Right cardiac atrium (tissue), 5 donors: ENCODE measurements at regions not wholly inside any gene's neighbourhood (a gene's known extent, or its start where the extent isn't known, plus 50 kb on each side); places are given as distances from the start of the nearest gene placed in this dataset.
"Not testable (repeated sequence)": the region's sequence is repeated elsewhere in the genome, so short reads cannot be mapped to it uniquely, and the experiment has no call there.

Experiments used
- ATAC-seq, 2 donors: fragments of 200-7000 bp; cut with Tn5 transposase; one replicate each; pipeline versions ENCODE4 v1.8.0 to v1.9.1; 2020; ENCODE audit warnings: moderate library complexity in 2 of 2, mild to moderate bottlenecking in 1 of 2
- DNase-seq, 3 donors: peaks; one replicate each; pipeline ENCODE4 v3.0.0-alpha.2; 2020
- H3K27ac ChIP-seq: one replicate; pipeline ENCODE4 v1.5.1; 2013; ENCODE audit warnings: mild to moderate bottlenecking, low read length, control low read depth, moderate library complexity
- H3K27me3 ChIP-seq: one replicate; pipeline ENCODE4 v1.6.1; 2013; ENCODE audit not compliant: control insufficient read depth, insufficient read depth
- H3K4me1 ChIP-seq: one replicate; pipeline ENCODE4 v1.6.1; 2013; ENCODE audit warnings: low read length; ENCODE audit not compliant: control insufficient read depth, insufficient read depth
- H3K4me3 ChIP-seq: one replicate; pipeline ENCODE4 v1.5.1; 2013; ENCODE audit warnings: low read length, control low read depth
- H3K9me3 ChIP-seq: one replicate; pipeline ENCODE4 v1.6.1; 2013; ENCODE audit warnings: low read length; ENCODE audit not compliant: control insufficient read depth
- WGBS: extraction: QIAGEN DNeasy Blood & Tissue Kit; methylation state at CpG from one replicate; pipeline ENCODE4 v1.1.7; 2013; 5-methylcytosine and 5-hydroxymethylcytosine counted together
- intact Hi-C, 4 donors: fragments of 100-400 bp; cut with DNase I; formaldehyde crosslinking; loops; one replicate each; pipeline versions ENCODE4 v1.11.0 to v1.14.0; 2022 to 2023
- donor health status: healthy with polysubstance abuse.
- donor health status: DM: no; HTN: yes; CAD: no.
- donor health status: DM: no; HTN: no; CAD: no.
- donor health status: DM: no; HTN: yes; CAD: no; lungs with severe emphysema.
- donor health status: DM: yes; HTN: yes; CAD: no.

DNA sequence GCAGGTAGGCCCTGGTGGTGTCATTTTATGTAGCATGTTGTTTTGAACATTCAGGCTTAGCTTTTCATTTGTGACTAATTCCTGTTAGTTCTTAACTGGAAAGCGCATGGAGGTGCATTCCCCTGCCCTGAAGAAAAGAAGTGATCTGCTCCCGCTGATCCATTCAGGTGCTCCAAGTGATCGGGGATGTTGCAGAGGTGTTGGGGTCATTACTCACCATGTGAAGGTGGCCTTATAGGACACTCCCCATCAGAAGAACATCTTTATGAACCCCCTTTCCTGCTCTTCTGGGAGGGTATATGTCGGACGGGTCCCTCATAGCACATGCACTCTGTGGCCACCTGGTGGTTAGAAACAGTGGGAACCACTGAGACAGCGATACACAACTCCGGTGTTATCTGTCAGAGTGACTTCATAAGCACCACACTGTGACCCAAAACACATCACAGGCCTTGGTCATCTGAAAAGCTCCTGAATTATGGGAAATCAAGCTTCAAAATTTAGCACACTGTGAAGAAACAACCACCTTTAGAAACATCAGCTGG is 172.5 kb upstream of the NOTCH2NLA start:
- H3K27ac ChIP-seq, H3K27me3 ChIP-seq, intact Hi-C loops, H3K4me1 ChIP-seq, H3K9me3 ChIP-seq, H3K4me3 ChIP-seq, DNase-seq: not testable (repeated sequence)
- peak; percentile 69 to 73 for ATAC-seq
- 24% methylated on average over 7 of the region's 7 CpGs for WGBS

DNA sequence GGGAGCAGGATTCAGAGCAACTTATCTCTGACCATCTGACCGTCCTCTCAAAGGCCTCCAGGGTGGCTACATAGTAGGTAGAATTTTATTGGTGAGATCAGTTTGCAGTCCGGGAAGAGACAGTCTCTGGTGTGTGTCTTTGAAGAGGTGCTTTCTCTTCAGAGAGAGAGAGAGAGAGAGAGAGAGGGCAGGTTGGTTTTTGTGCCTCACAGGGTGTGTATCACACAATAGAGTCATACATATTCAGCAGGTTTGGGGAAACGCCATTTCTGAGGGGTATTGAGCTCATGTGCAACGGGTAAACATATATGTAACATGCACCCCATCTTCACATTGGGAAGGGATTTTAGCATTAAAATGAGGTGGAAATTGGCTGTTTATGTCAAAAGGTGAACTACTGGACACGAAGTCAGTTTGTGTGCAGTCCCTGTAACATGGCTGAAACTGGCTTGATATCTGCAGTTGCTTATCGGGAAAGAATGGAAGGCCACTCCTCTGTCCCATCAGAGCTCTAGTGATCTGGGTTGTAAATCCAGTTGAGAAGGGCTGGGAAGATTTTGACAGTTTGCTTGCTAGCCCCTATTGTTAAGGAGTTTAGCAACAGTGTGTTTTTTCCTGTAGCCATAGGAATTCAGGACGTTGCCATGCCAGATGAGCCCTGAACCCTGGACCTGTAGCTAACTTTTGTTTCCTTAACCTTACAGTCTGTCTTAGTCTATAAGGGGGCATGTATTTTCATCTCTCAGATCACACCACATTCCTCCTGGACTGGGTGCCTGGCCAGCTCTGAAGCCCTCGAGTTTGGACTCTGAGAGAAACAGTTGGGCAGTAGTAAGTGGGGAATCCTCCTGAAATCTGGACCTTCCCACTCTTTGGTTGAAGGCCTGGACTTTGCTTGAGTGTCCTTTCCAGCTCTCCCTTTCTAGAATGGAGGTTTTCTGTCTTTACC is 171.6 kb upstream of the NOTCH2NLA start:
- ATAC-seq, intact Hi-C loops: not testable (repeated sequence)
- WGBS = 74% methylated on average over 8 of the region's 8 CpGs

DNA sequence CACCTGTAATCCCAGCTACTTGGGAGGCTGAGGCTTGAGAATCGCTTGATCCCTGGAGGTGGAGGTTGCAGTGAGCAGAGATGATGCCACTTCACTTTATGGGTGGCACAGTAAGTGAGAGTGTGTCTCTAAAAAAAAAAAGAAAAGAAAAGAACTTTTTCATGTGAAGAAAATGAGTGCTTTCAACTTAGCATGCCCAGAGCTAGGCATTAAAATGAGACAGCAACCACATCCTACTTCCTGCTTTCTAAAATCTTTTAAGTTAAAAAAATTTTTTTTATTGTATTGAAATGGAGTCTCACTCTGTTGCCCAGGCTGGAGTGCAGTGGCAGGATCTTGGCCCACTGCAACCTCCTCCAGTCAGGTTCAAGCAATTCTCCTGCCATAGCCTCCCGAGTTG is 170.4 kb upstream of the NOTCH2NLA start:
- H3K27ac ChIP-seq, intact Hi-C loops, H3K27me3 ChIP-seq, H3K9me3 ChIP-seq, H3K4me1 ChIP-seq, H3K4me3 ChIP-seq, DNase-seq, ATAC-seq: not testable (repeated sequence)
- 91% methylated on average over 2 of the region's 2 CpGs for WGBS

More for the DNA sequence above, 171.6 kb upstream of the NOTCH2NLA start:
- H3K27me3 ChIP-seq, H3K4me3 ChIP-seq, H3K9me3 ChIP-seq, DNase-seq, H3K27ac ChIP-seq, H3K4me1 ChIP-seq: not testable (repeated sequence)

DNA sequence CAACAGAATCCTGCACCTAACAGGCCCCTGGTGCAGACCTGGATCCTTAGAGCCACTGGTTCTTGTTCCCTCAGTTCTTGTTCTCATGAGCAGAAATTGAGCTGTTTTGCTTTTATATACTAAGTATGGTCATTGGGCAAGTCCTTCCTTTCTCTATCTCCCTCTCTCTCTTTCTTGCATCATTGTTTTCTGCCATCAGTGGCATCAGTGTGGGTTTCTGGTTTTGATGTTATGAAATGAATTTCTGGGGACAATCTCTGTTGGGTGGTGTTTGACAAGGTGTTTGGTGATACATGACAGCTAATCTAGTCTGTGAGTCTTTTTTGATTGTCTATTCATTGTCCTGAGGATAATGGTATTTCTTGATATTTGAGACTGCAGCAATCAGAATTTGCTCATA is 168.0 kb upstream of the NOTCH2NLA start:
- H3K27ac ChIP-seq, DNase-seq, H3K4me3 ChIP-seq, ATAC-seq, H3K9me3 ChIP-seq, H3K27me3 ChIP-seq, H3K4me1 ChIP-seq, intact Hi-C loops: not testable (repeated sequence)

DNA sequence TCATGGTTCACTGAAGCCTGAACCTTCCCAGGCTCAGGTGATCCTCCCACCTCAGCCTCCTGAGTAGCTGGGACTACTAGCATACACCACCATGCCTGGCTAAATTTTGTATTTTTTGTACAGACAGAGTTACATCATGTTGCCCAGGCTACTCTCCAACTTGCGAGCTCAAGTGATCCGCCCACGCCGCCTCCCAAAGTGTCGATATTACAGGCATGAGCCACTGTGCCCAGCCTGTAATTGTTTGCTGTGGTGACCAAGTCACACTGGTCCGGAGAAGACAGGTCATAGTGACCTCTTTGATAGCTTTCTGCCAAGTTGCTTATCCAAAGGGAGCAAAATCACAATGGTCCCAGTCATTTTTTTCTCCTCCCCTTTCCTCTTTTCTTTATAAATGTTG is 167.4 kb upstream of the NOTCH2NLA start:
- H3K9me3 ChIP-seq, ATAC-seq, H3K27ac ChIP-seq, H3K4me3 ChIP-seq, intact Hi-C loops, H3K4me1 ChIP-seq, H3K27me3 ChIP-seq: not testable (repeated sequence)
- WGBS = 64% methylated on average over 6 of the region's 6 CpGs
- peak; percentile 23 to 52 (median 38) for DNase-seq

DNA sequence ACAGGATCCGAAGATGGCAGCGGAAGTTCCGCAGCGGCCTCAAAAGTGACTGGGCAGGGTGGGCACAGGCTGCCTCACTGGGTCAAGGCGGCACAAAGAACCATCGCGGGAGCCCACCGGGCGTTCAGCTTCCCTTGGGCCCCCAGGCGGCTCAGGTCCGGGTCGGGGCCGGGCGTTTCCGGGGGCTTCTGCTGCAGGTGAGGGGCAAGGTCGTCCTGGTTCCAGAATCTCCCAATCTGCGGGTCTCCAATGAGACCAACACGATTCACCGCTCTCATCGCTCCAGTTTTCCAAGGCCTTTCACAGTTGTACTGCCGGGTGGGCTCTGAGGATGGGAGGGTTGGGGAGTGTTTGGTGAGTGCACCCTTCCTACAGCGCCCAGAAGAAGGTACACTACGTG is 165.0 kb upstream of the NOTCH2NLA start:
- H3K4me3 ChIP-seq, ATAC-seq, H3K27ac ChIP-seq, H3K9me3 ChIP-seq, H3K27me3 ChIP-seq, H3K4me1 ChIP-seq, intact Hi-C loops: not testable (repeated sequence)
- DNase-seq = peak in 1 of 3 donors; percentile 31
- WGBS = 17% methylated on average over 17 of the region's 23 CpGs

DNA sequence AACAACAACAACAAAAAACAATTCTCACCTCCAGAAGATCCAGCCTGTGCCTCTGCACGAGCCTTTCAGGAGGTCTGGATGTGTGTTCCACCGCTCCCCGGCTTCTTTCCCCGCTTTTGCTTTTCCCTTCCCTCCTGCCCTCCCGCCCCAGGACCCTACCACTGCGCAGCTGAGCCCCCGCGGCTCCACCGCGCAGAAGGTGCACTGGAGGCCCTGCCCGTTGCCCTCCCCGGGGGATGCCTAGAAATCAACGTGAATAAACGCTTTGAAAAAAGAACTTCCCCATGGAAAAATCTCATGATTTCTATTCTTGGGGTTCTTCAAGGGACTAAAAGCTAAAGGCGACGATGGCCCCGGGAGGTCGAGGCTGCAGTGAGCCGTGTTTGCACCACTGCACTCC is 164.3 kb upstream of the NOTCH2NLA start:
- H3K27ac ChIP-seq, intact Hi-C loops, H3K4me3 ChIP-seq, ATAC-seq, H3K4me1 ChIP-seq, H3K27me3 ChIP-seq, H3K9me3 ChIP-seq: not testable (repeated sequence)
- 42% methylated on average over 19 of the region's 19 CpGs for WGBS
- DNase-seq = peak in 1 of 3 donors; percentile 16

DNA sequence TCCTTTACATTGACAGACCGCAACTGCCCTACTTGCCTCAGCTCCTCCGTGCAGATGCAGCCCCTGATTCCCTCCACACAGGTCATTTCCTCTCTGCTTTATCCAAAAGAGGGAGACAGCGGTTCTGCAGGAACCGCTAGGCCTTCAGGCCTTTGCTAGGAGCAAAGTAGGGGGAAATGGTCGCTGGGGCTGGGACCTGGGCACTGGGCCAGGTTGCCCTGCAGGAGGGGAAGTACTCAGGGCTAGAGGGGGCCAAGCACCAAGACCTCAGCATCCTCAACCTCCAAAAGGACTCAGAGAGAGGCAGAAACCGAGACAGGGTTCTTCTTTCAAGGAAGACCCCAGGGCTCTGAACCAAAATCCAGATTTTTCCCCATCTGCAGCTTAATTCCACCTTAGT is 160.4 kb upstream of the NOTCH2NLA start:
- 72% methylated on average over 5 of the region's 6 CpGs for WGBS
- H3K27me3 ChIP-seq, ATAC-seq, H3K9me3 ChIP-seq, H3K4me3 ChIP-seq, H3K4me1 ChIP-seq, intact Hi-C loops, H3K27ac ChIP-seq: not testable (repeated sequence)
- DNase-seq = peak in 2 of 3 donors; percentile 42 to 62

DNA sequence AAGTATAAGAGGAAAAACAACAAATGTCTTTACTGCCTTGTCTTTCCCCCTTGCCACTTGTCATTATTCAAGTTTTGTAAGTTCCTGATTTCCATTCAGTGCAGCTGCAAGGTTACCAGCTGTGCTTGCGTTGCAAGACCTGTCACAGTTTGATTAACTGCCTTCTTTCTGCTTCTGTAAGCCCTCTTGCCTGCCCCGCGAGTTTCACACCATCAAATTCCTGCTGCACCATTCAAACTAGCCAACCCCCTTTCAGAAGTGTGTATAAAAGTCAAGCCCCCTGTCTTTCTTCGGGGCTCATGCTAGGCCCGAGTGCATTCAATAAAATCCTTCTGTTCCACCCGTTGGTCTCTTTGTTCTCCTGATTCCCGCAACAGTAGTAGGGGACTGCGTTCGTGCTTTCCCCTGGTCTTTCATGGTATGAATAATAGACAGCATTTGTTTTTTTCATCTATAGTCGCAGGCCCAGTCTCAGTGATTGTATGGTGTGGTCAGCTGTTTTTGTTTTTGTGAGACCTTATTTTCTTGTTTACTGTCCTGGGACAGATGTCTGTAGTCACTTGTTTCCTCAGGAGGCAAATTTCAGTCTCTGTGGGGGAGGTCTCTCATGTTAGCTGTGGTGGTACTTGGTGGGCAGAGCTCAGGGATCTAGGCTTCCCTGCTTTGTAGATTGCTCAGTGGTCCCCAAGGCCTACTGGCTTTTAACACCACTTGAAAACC is 159.1 kb upstream of the NOTCH2NLA start:
- H3K9me3 ChIP-seq, H3K27me3 ChIP-seq, intact Hi-C loops, H3K4me3 ChIP-seq, ATAC-seq, H3K4me1 ChIP-seq: not testable (repeated sequence)
- DNase-seq = peak in 1 of 3 donors; percentile 30
- WGBS = 30% methylated on average over 10 of the region's 10 CpGs
- peak overlapping the region; percentile 52 for H3K27ac ChIP-seq

DNA sequence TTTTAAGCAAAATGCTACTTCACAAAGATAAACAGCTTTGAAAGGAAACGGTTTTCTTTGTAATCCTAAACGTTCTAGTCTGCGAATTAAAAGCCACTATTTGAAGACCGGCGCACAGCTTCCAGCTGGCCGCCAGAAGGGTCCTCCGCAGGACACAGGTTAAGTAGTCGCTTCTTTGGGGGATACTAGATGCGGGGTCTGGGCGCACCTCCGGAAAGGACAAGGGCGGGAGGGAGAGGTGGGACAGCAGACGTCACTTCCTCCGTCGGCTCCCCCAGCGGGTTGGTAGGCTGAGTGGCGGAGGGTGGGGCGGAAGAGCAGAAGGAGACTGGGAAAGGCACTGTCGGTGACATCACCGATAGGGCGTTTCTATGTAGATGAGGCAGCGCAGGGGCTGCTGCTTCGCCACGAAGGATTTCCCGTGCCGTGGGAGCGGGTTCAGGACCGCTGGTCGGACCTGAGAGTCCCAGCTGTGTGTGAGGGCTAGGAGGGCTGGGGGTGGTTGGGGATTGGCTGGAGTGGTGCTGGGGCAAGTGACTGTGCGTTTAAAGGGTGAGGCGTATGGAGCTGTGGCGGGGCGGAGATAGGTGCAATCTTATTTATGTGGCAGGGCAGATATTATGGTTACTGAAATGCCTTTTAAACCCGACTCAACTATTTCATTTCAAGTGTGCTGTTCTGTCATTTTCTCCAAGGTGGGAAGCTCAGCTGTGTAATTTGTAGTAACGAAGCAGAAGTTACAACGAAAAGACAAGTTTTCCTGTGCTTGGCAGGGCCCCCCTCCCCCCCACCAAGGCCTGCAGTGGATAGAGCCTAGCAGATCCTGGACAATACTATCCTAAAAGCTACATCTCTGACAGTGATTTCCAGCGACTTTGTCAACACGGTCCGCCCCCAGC is 158.3 kb upstream of the NOTCH2NLA start:
- under 1% methylated on average over 30 of the region's 39 CpGs for WGBS
- intact Hi-C loops, H3K4me1 ChIP-seq, H3K9me3 ChIP-seq, H3K27me3 ChIP-seq: not testable (repeated sequence)
- DNase-seq = peak; percentile 74 to 87 (median 82)
- H3K4me3 ChIP-seq = peak overlapping the region; percentile 29
- H3K27ac ChIP-seq = peak overlapping the region; percentile 57
- peak; percentile 99 for ATAC-seq
